Stimulated activated naive CD4-positive, alpha-beta T cell (primary cell): ENCODE measurements at regions not wholly inside any gene's neighbourhood (a gene's known extent, or its start where the extent isn't known, plus 50 kb on each side); places are given as distances from the start of the nearest gene placed in this dataset.

Experiments
- DNase-seq, 6 experiments: peaks; one replicate each; lab custom pipeline; 2025; lab: John Stamatoyannopoulos, UW

DNA sequence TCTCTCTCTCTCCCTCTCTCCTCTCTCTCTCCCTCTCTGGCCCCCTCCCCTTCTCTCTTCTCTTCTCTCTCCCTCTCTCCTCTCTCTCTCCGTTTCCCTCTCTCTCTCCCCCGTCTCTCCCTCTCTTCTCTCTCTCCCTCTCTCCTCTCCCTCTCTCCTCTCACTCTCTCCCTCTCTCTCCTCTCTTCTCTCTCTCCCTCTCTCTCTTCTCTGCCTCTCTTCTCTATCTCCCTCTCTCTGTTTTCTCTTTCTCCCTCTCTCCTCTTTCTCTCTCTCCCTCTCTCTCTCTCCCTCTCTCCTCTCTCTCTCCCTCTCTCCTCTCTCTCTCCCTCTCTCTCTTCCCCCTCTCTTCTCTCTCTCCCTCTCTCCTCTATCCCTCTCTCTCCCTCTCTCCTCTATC, 98.3 kb upstream of the FGF3 start:
- DNase-seq, result no peak

- no peak for DNase-seq
Observed at GRCh38 chr11:69918231-69918937, 99.2 kb upstream of the FGF3 start.

GRCh38 chr11:69918938-69919650, 99.9 kb upstream of the FGF3 start:
- DNase-seq, result peak; percentile 13 to 71 (median 52)

DNA sequence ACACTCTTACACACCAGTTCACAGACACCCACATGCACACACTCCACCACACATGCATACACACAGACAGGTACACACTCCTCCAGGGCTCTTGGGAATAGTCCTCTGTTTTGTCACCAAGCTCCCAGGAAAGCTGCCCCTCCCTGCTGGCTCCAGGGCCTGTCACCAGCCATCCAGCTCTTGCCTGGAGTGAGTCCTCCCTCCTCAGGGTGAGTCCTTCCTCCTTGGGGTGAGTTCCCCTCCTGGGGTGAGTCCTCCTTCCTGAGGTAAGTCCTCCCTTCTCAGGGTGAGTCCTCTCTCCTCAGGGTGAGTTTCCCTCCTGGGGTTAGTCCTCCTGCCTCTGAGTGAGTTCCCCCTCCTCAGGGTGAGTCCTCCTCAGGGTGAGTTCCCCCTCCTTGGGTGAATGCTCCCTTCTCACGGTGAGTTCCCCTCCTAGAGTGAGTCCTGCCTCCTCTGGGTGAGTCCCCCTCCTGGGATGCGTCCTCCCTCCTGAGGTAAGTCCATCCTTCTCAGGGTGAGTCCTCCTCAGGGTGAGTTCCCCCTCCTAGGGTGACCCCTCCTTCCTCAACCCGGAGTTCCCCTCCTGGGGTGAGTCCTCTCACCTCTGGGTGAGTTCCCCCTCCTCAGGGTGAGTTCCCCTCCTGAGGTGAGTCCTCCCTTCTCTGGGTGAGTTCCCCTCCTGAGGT, 100.6 kb upstream of the FGF3 start:
- no peak for DNase-seq

- no peak for DNase-seq
Observed at GRCh38 chr11:69920345-69921127, 101.3 kb upstream of the FGF3 start.

DNA sequence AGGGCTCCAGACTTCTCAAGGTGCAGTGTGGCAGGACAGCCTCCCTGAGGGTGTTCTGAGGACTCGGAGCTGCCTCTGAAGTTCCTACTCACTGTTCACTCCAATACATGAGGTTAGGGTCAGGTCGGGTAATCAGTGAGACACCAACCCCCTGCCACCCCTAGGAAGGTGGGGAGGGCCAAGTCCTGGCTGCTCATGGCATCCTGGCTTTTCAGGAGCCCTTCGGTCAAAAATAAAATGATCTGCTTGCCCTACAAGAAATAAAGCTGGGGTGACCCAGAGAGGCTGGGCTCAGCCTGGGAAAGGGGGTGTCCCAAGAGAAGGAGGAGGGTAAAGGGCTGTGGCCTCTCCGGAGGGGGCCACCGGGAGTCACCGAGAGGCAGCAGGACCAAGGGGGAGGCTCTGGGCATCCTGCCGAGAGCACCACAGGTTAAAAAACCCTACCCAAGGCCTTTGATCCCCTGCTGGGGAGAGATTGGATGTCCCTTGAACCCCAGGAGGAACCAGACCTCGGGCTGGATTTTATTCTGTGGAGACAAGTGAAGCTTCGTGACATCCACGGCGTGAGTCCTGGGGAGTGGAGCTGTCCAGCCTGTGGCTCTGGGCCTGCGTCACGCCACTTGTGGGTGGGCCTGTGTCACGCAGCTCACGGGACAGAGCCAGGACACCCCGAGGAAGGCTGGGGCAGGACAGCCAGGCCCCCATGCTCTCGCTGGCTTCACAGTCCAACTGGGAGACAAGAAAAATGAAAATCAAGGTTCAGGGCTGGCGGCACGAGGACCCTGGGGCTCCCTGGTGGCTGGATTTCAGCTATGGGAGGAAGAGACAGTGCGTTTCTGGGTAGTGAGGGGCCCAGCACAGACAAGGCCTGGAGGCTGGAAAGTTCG, 102.2 kb upstream of the FGF3 start:
- no peak for DNase-seq

- no peak for DNase-seq
Observed at GRCh38 chr11:69922015-69922595, 102.9 kb upstream of the FGF3 start.

- DNase-seq, result no peak
Observed at GRCh38 chr11:69922596-69923111, 103.4 kb upstream of the FGF3 start.

- no peak for DNase-seq
Observed at GRCh38 chr11:69923196-69923595, 104.0 kb upstream of the FGF3 start.

DNA sequence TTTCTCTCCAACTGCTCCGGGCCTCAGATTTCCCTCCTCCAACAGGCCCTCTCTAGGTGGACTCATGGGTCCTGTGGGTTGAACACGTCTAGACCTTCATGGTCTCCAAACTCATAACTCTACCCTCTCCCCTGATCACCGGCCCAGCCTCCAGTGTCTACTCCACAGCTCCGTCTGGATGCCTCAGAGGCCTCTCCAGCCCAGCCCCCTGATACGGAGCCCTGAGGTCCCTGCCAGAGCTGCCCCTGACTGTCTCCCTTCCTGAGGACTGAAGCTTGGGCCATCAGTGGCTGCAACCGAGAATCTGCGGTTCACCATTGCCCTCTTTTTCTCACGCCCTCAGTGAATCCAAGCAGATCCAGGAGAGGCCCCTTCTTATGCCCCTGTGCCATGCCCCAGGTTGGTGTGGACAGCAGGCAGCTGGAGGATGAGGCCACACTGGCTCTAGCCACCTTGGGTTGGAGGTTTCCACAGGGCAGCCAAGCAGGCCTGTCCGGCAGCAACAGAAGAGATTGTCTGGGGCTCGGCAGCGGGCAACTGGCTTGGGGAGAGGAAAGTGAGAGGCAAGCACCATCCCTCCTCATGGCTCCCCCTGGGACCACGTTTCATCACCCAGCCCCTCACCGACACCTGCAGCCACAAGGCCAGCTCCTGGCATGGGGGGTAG, 104.6 kb upstream of the FGF3 start:
- no peak for DNase-seq

GRCh38 chr11:69924308-69925161, 105.3 kb upstream of the FGF3 start:
- DNase-seq, result no peak

GRCh38 chr11:69925366-69926196, 106.4 kb upstream of the FGF3 start:
- no peak for DNase-seq

DNA sequence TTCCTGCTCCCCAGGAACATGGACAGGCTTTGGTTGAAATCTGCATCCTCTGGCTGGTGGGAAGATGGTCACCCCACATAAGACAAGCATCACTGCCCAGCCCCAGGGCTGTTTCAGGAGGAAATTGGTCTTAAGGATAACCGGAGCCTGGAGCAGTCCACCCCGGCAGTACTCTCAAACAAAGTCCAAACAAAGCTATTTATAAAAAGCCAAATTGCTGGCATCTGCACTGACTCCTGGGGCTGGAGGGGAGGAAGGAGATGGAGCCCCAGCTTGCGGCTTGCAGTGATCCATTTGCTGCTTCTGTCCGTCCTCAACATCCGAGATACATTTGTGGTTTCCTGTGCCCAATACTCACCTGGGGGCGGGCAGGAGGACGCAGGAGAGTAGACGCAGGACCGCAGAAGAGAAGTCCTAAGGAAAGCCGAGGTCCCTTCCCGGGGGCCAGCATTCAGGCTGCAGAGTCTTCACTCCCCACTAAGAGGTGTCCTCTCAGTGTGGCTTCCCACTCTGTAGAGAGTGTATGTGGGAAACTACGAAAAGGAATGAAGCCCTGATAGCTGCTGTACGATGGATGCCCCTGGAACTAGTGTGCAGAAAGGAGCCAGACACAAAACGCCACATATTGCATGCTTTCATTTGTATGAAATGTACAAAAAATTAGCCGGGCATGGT, 107.3 kb upstream of the FGF3 start:
- DNase-seq, result no peak

GRCh38 chr11:69928121-69928520, 108.9 kb upstream of the FGF3 start:
- no peak for DNase-seq

DNA sequence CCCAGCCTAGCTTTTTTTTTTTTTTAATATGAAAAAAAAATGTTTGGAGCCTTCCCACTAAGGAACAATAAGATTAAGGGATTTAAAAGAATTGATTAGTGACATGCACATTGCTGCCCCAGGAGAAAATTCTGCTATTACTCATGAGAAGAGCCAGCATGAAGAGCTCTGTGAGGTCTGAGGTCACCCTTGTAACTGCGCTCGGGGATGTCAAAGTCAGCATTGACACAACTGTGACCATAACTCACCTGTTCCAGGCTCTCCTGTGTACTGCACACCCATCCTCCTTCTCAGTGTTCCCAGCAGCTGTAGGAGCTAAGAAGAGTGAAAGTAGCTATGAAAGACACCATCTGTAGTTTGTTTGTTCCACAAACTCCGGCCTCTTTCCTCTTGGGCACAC, 109.8 kb upstream of the FGF3 start:
- DNase-seq, result no peak

GRCh38 chr11:69930081-69931059, 111.2 kb upstream of the FGF3 start:
- no peak for DNase-seq
